K562 (cell line): ENCODE measurements at regions not wholly inside any gene's neighbourhood (a gene's known extent, or its start where the extent isn't known, plus 50 kb on each side); places are given as distances from the start of the nearest gene placed in this dataset.

Experiments
- ATAC-seq: fragments of 200-7000 bp; cut with Tn5 transposase; 3 replicates; pipeline ENCODE4 v1.9.1; 2020; ENCODE audit warnings: moderate library complexity
- BruUV-seq: library from RNA; stranded (reverse); fragments of 400-500 nt; replicated peaks from 2 replicates; lab custom pipeline; 2021; lab: Mats Ljungman, UMichigan
- CTCF ChIA-PET: fragments of 300-600 bp; formaldehyde crosslinking; extraction: SDS; loops from one replicate; lab custom pipeline; 2021; ENCODE audit warnings: low intra/inter-chr PET ratio; lab: Yijun Ruan, JAX
- POLR2A ChIA-PET: fragments of 300-600, 350-650 bp; sonication (Branson Sonifier 250); formaldehyde crosslinking; extraction: SDS; loops from one replicate; lab custom pipeline; 2021; ENCODE audit warnings: antibody characterized with exemption, inconsistent platforms; lab: Yijun Ruan, JAX
- DNase-seq, 4 experiments: peaks; one replicate each; pipeline versions ENCODE4 v3.0.0 to v3.0.0-alpha.2; 2011 to 2018; ENCODE audit warnings: low spot score in 3 of 4, mixed read lengths in 3 of 4; ENCODE audit errors: extremely low read depth in 1 of 4
- FAIRE-seq: peaks from 2 replicates; lab custom pipeline; 2011; peaks lifted over from hg19 to GRCh38; lab: Jason Lieb, UNC
- H2AFZ ChIP-seq: 2 replicates; pipeline ENCODE4 v1.6.0; 2011; ENCODE audit warnings: low read depth, low read length, control low read depth, inconsistent platforms
- H3K27ac ChIP-seq: fragments of 200-600 bp; 3 replicates; pipeline ENCODE4 v1.8.0; 2011; ENCODE audit warnings: low read depth, mild to moderate bottlenecking, control low read depth, inconsistent platforms, low read length, moderate library complexity, mixed read lengths; ENCODE audit errors: extremely low read depth
- H3K27me3 ChIP-seq, 2 experiments: fragments of 300-600 bp in 1 of 2; 2 replicates in 1 of 2; 3 replicates in 1 of 2; pipeline versions ENCODE4 v1.6.0 to v1.8.0; 2011; ENCODE audit warnings: inconsistent platforms in 2 of 2, low read length in 2 of 2, mild to moderate bottlenecking in 1 of 2, mixed read lengths in 1 of 2, moderate library complexity in 1 of 2; ENCODE audit not compliant: control insufficient read depth in 2 of 2, insufficient read depth in 2 of 2
- H3K36me3 ChIP-seq: fragments of 300-600 bp; 3 replicates; pipeline ENCODE4 v1.8.0; 2011; ENCODE audit warnings: mild to moderate bottlenecking, low read length, inconsistent platforms; ENCODE audit not compliant: control insufficient read depth, insufficient read depth
- H3K4me1 ChIP-seq, 2 experiments: fragments of 200-600 bp in 1 of 2; replicated peaks in 1 of 2; 2 replicates in 1 of 2; 3 replicates in 1 of 2; pipeline versions ENCODE4 v1.5.1 to v1.8.0; 2011; ENCODE audit warnings: inconsistent platforms in 2 of 2, low read length in 2 of 2, mild to moderate bottlenecking in 1 of 2, mixed read lengths in 1 of 2, moderate library complexity in 1 of 2; ENCODE audit not compliant: control insufficient read depth in 2 of 2, insufficient read depth in 2 of 2
- H3K4me2 ChIP-seq: 2 replicates; pipeline ENCODE4 v1.6.1; 2011; ENCODE audit warnings: low read length, control low read depth, inconsistent platforms, mixed read lengths; ENCODE audit not compliant: insufficient read depth
- H3K4me3 ChIP-seq: fragments of 200-600 bp; sonication (generic), shearing (Covaris generic); 2 replicates; pipeline ENCODE4 v1.5.1; 2016; ENCODE audit warnings: control low read depth, inconsistent platforms
- H3K79me2 ChIP-seq: fragments of 200-600 bp; 3 replicates; pipeline ENCODE4 v1.8.0; 2011; ENCODE audit warnings: low read length, inconsistent platforms; ENCODE audit not compliant: control insufficient read depth, insufficient read depth
- H3K9ac ChIP-seq, 2 experiments: 2 replicates each; pipeline versions ENCODE4 v1.6.0 to v1.6.1; 2011; ENCODE audit warnings: low read depth in 2 of 2, low read length in 2 of 2, control low read depth in 1 of 2, inconsistent platforms in 1 of 2, mild to moderate bottlenecking in 1 of 2, mixed read lengths in 1 of 2; ENCODE audit not compliant: insufficient read depth in 1 of 2
- H3K9me1 ChIP-seq: one replicate; pipeline ENCODE4 v1.6.0; 2011; ENCODE audit warnings: inconsistent platforms, mild to moderate bottlenecking, low read length, moderate library complexity; ENCODE audit not compliant: control insufficient read depth, insufficient read depth
- H3K9me3 ChIP-seq: replicated peaks from 2 replicates; pipeline ENCODE4 v1.5.1; 2011; ENCODE audit warnings: low read depth, low read length, inconsistent platforms; ENCODE audit not compliant: control insufficient read depth, insufficient read depth
- H4K20me1 ChIP-seq: replicated peaks from 2 replicates; pipeline ENCODE4 v1.6.1; 2011; ENCODE audit warnings: low read length, inconsistent platforms, mixed read lengths; ENCODE audit not compliant: control insufficient read depth, insufficient read depth
- HMG20A ChIP-seq: fragments of 450-650 bp; formaldehyde crosslinking; conservative IDR thresholded peaks from 2 replicates; pipeline ENCODE4 v1.4.0; 2020; ENCODE audit warnings: mild to moderate bottlenecking, mixed read lengths
- MAFK ChIP-seq: IDR thresholded peaks from 2 replicates; pipeline ENCODE4 v1.6.1; 2011; ENCODE audit warnings: low read length, improper control_type of control experiment
- PML ChIP-seq: IDR thresholded peaks from 2 replicates; pipeline ENCODE4 v1.6.1; 2012; ENCODE audit warnings: low read length, inconsistent platforms
- POLR2B ChIP-seq: fragments of 450-650 bp; IDR thresholded peaks from 2 replicates; pipeline ENCODE4 v1.6.1; 2018; ENCODE audit warnings: low read depth; ENCODE audit not compliant: partially characterized antibody
- SMARCE1 ChIP-seq: fragments of 450-650 bp; IDR thresholded peaks from 2 replicates; pipeline ENCODE4 v1.7.1; 2016; ENCODE audit warnings: mild to moderate bottlenecking
- SRSF1 ChIP-seq: fragments of 200-400 bp; formaldehyde crosslinking; IDR thresholded peaks from 2 replicates; pipeline ENCODE4 v1.6.1; 2017; ENCODE audit warnings: mild to moderate bottlenecking, low read depth, low read length, moderate library complexity
- ZNF263 ChIP-seq: sonication (generic); formaldehyde crosslinking; IDR thresholded peaks from 2 replicates; pipeline ENCODE4 v1.8.0; 2022; ENCODE audit warnings: mild to moderate bottlenecking, missing genetic modification reagents, borderline replicate concordance
- WGBS: fragments of 100-300 bp; shearing (Covaris generic); methylation state at CpG from one replicate; pipeline ENCODE4 v1.1.6; 2016; ENCODE audit warnings: low coverage, mixed read lengths; ENCODE audit not compliant: insufficient coverage; ENCODE audit errors: missing lambda C conversion rate; 5-methylcytosine and 5-hydroxymethylcytosine counted together
- in situ Hi-C: fragments of 300-500 bp; cut with MboI; formaldehyde crosslinking; loops from 4 replicates; pipeline ENCODE4 v1.15.0; 2018; ENCODE audit warnings: inconsistent platforms, mixed read lengths
- intact Hi-C: fragments of 100-400 bp; cut with micrococcal nuclease; formaldehyde crosslinking; loops from 2 replicates; pipeline ENCODE4 v1.14.2; 2022
- TF ChIP-seq, protein P1 (sequence below): sonication (generic); formaldehyde crosslinking; IDR thresholded peaks from 2 replicates; pipeline ENCODE4 v1.8.1; 2023; ENCODE audit warnings: mild to moderate bottlenecking, missing genetic modification reagents, moderate library complexity
- TF ChIP-seq, protein P2 (sequence below): sonication (generic); formaldehyde crosslinking; IDR thresholded peaks from 2 replicates; pipeline ENCODE4 v1.4.0; 2020; ENCODE audit warnings: mild to moderate bottlenecking, missing genetic modification reagents

- TF ChIP-seq, protein P1, sequence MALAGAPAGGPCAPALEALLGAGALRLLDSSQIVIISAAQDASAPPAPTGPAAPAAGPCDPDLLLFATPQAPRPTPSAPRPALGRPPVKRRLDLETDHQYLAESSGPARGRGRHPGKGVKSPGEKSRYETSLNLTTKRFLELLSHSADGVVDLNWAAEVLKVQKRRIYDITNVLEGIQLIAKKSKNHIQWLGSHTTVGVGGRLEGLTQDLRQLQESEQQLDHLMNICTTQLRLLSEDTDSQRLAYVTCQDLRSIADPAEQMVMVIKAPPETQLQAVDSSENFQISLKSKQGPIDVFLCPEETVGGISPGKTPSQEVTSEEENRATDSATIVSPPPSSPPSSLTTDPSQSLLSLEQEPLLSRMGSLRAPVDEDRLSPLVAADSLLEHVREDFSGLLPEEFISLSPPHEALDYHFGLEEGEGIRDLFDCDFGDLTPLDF = no peak
- TF ChIP-seq, protein P2, sequence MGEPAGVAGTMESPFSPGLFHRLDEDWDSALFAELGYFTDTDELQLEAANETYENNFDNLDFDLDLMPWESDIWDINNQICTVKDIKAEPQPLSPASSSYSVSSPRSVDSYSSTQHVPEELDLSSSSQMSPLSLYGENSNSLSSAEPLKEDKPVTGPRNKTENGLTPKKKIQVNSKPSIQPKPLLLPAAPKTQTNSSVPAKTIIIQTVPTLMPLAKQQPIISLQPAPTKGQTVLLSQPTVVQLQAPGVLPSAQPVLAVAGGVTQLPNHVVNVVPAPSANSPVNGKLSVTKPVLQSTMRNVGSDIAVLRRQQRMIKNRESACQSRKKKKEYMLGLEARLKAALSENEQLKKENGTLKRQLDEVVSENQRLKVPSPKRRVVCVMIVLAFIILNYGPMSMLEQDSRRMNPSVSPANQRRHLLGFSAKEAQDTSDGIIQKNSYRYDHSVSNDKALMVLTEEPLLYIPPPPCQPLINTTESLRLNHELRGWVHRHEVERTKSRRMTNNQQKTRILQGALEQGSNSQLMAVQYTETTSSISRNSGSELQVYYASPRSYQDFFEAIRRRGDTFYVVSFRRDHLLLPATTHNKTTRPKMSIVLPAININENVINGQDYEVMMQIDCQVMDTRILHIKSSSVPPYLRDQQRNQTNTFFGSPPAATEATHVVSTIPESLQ (CRISPR knock-in tag) = no peak
- TF ChIP-seq POLR2B (no peak), HMG20A (no peak), SRSF1 (no peak), ZNF263 (CRISPR knock-in tag) (no peak)
Measured at GRCh38 chr12:127664901-127665300, 602.1 kb upstream of the TMEM132C start (continued).

DNA sequence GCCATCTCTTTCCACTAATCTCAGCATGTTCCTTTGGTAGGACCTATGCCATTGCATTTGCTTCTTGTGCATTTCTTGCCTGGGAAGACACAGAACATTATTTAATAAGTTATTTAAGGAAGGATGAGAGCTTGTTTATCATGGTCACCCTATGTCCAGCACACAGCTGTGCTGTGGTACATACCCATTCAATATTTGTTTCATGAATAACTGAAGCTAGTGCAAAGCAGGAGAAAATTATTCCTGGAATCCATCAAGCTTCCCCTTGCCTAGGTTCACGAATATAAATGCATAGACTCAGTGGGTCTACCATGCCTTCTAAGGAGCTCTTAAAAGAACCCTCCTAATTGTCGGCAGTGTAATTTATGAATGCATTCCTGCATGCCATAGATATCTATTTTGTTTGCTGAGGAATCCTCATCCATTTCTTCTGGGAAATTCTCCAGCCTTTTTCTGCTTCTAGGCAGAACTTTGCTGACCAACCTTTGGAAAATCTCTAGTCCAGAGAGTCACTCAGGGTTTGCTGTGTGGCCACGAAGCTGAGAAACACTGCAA, 599.8 kb upstream of the TMEM132C start:
- H3K79me2 ChIP-seq = no peaks in the 10 kb centered on the region
- H3K9me3 ChIP-seq = no peaks in the 10 kb centered on the region
- FAIRE-seq (no peak), DNase-seq (no peak), ATAC-seq (no peak)
- no peak overlapping the region for H3K4me2 ChIP-seq
- no peak overlapping the region for H2AFZ ChIP-seq
- no peaks in the 10 kb centered on the region for H4K20me1 ChIP-seq
- H3K4me3 ChIP-seq = no peak overlapping the region
- no peaks in the 10 kb centered on the region for H3K4me1 ChIP-seq
- no peaks in the 10 kb centered on the region for H3K36me3 ChIP-seq
- no peaks in the 10 kb centered on the region for H3K27me3 ChIP-seq
- no peak overlapping the region for H3K9ac ChIP-seq
- 0% methylated on average over 3 of the region's 3 CpGs for WGBS
- ChIA-PET POLR2A (no interaction called here), CTCF (no interaction called here)
- no TSS peak for BruUV-seq
- no peaks in the 10 kb centered on the region for H3K9me1 ChIP-seq
- intact Hi-C loops (no loop called here), in situ Hi-C loops (no loop called here)
- no peak overlapping the region for H3K27ac ChIP-seq
- TF ChIP-seq PML (no peak), MAFK (no peak), SMARCE1 (no peak)
